SK-N-SH (cell line): ENCODE measurements at regions not wholly inside any gene's neighbourhood (a gene's known extent, or its start where the extent isn't known, plus 50 kb on each side); places are given as distances from the start of the nearest gene placed in this dataset.

Experiments
- CTCF ChIA-PET: fragments of 300-600, 350-600 bp; formaldehyde crosslinking; extraction: SDS; loops from one replicate; lab custom pipeline; 2021; lab: Yijun Ruan, JAX
- POLR2A ChIA-PET: fragments of 350-600 bp; sonication (Branson Sonifier 250); formaldehyde crosslinking; extraction: SDS; loops from one replicate; lab custom pipeline; 2020; ENCODE audit warnings: antibody characterized with exemption, inconsistent platforms; lab: Yijun Ruan, JAX
- DNase-seq: peaks from one replicate; pipeline ENCODE4 v3.0.0; 2012
- H2AFZ ChIP-seq: fragments of 200-600 bp; sonication (generic); 2 replicates; pipeline ENCODE4 v1.8.1; 2016; ENCODE audit warnings: antibody characterized with exemption, mild to moderate bottlenecking, low read depth
- H3F3A ChIP-seq: fragments of 200-600 bp; sonication (generic); replicated peaks from 2 replicates; pipeline ENCODE3; 2016; ENCODE audit warnings: antibody characterized with exemption, mild to moderate bottlenecking; ENCODE audit not compliant: insufficient read depth
- H3K27ac ChIP-seq, 2 experiments: fragments of 200-500 bp in 1 of 2; fragments of 200-600 bp in 1 of 2; sonication (Bioruptor generic) in 1 of 2; sonication (generic), shearing (Covaris generic) in 1 of 2; 2 replicates each; pipeline versions ENCODE4 v1.5.1 to v1.6.1; 2014 to 2016; ENCODE audit warnings: low read depth in 2 of 2, inconsistent platforms in 1 of 2, low read length in 1 of 2, mild to moderate bottlenecking in 1 of 2, mixed read lengths in 1 of 2
- H3K27me3 ChIP-seq: fragments of 200-600 bp; sonication (generic), shearing (Covaris generic); 2 replicates; pipeline ENCODE4 v1.6.1; 2016; ENCODE audit warnings: mixed run types; ENCODE audit not compliant: insufficient read depth
- H3K36me3 ChIP-seq, 2 experiments: fragments of 200-500 bp in 1 of 2; fragments of 200-600 bp in 1 of 2; sonication (Bioruptor generic) in 1 of 2; sonication (generic) in 1 of 2; replicated peaks in 1 of 2; 2 replicates each; pipeline versions ENCODE3 to v1.5.1; 2014 to 2016; ENCODE audit warnings: low read length in 1 of 2, mild to moderate bottlenecking in 1 of 2; ENCODE audit not compliant: insufficient read depth in 2 of 2, control insufficient read depth in 1 of 2
- H3K4me1 ChIP-seq, 2 experiments: fragments of 200-500 bp in 1 of 2; fragments of 200-600 bp in 1 of 2; sonication (Bioruptor generic) in 1 of 2; sonication (generic), shearing (Covaris generic) in 1 of 2; 2 replicates each; pipeline versions ENCODE4 v1.5.1 to v1.6.1; 2014 to 2016; ENCODE audit warnings: low read depth in 1 of 2, low read length in 1 of 2, mixed run types in 1 of 2; ENCODE audit not compliant: insufficient read depth in 2 of 2, control insufficient read depth in 1 of 2
- H3K4me2 ChIP-seq: fragments of 200-600 bp; sonication (generic), shearing (Covaris generic); 2 replicates; pipeline ENCODE4 v1.6.1; 2017; ENCODE audit warnings: mixed run types
- H3K4me3 ChIP-seq, 2 experiments: fragments of 200-500 bp in 1 of 2; fragments of 200-600 bp in 1 of 2; sonication (Bioruptor generic) in 1 of 2; sonication (generic), shearing (Covaris generic) in 1 of 2; 2 replicates each; pipeline versions ENCODE4 v1.5.1 to v1.8.1; 2014 to 2016; ENCODE audit warnings: low read depth in 2 of 2, inconsistent platforms in 1 of 2, low read length in 1 of 2, mild to moderate bottlenecking in 1 of 2, mixed read lengths in 1 of 2, moderate library complexity in 1 of 2
- H3K79me2 ChIP-seq: fragments of 200-600 bp; sonication (generic); 2 replicates; pipeline ENCODE4 v1.8.1; 2017; ENCODE audit warnings: mild to moderate bottlenecking; ENCODE audit not compliant: insufficient read depth
- H3K9ac ChIP-seq: fragments of 200-600 bp; sonication (generic); 2 replicates; pipeline ENCODE4 v1.6.1; 2017; ENCODE audit warnings: mixed run types
- H3K9me2 ChIP-seq: fragments of 200-600 bp; sonication (generic); 2 replicates; pipeline ENCODE4 v1.6.1; 2017; ENCODE audit warnings: mixed run types
- H3K9me3 ChIP-seq: fragments of 200-600 bp; sonication (generic); 2 replicates; pipeline ENCODE4 v1.6.1; 2017; ENCODE audit warnings: mixed run types, mild to moderate bottlenecking, moderate library complexity
- H4K20me1 ChIP-seq: fragments of 200-600 bp; sonication (generic); 2 replicates; pipeline ENCODE4 v1.6.1; 2017; ENCODE audit warnings: mild to moderate bottlenecking, mixed run types; ENCODE audit not compliant: insufficient read depth
- CTCF ChIP-seq: fragments of 200-600 bp; sonication (generic); IDR thresholded peaks from 2 replicates; pipeline ENCODE4 v1.6.1; 2017; ENCODE audit warnings: antibody characterized with exemption, mild to moderate bottlenecking, moderate library complexity
- ELF1 ChIP-seq: IDR thresholded peaks from 2 replicates; pipeline ENCODE4 v1.4.0; 2012
- EP300 ChIP-seq, 2 experiments: IDR thresholded peaks; 2 replicates each; pipeline versions ENCODE4 v1.4.0 to v1.6.1; 2012; ENCODE audit warnings: borderline replicate concordance in 1 of 2, low read depth in 1 of 2, low read length in 1 of 2
- EZH2phosphoT487 ChIP-seq: fragments of 200-600 bp; sonication (generic); IDR thresholded peaks from 2 replicates; pipeline ENCODE4 v1.6.1; 2017; ENCODE audit warnings: low read depth, mixed run types, mild to moderate bottlenecking, antibody characterized with exemption, moderate library complexity, borderline replicate concordance
- FOSL2 ChIP-seq: IDR thresholded peaks from 2 replicates; pipeline ENCODE4 v1.4.0; 2012; ENCODE audit warnings: low read depth, mild to moderate bottlenecking, moderate library complexity, borderline replicate concordance
- FOXM1 ChIP-seq: IDR thresholded peaks from 2 replicates; pipeline ENCODE4 v1.4.0; 2012; ENCODE audit warnings: low read depth, mild to moderate bottlenecking
- GATA2 ChIP-seq: sonication (generic); formaldehyde crosslinking; IDR thresholded peaks from 2 replicates; pipeline ENCODE4 v1.5.0; 2020; ENCODE audit warnings: mild to moderate bottlenecking, missing genetic modification reagents
- JUND ChIP-seq: IDR thresholded peaks from 2 replicates; pipeline ENCODE4 v1.4.0; 2012
- MAX ChIP-seq: IDR thresholded peaks from 2 replicates; pipeline ENCODE4 v1.4.0; 2012; ENCODE audit warnings: low read depth
- MXI1 ChIP-seq: IDR thresholded peaks from 2 replicates; pipeline ENCODE4 v1.6.1; 2012; ENCODE audit warnings: mild to moderate bottlenecking, low read depth, low read length, improper control_type of control experiment
- RAD21 ChIP-seq: IDR thresholded peaks from 2 replicates; pipeline ENCODE4 v1.6.1; 2012; ENCODE audit warnings: mild to moderate bottlenecking, low read length
- RCOR1 ChIP-seq: fragments of 150-350 bp; IDR thresholded peaks from 2 replicates; pipeline ENCODE4 v1.6.1; 2017; ENCODE audit warnings: antibody characterized with exemption, low read length
- SIN3A ChIP-seq: IDR thresholded peaks from 2 replicates; pipeline ENCODE4 v1.6.1; 2012; ENCODE audit warnings: low read depth, mild to moderate bottlenecking, low read length, moderate library complexity, borderline replicate concordance
- SMC3 ChIP-seq: IDR thresholded peaks from 2 replicates; pipeline ENCODE4 v1.6.1; 2012; ENCODE audit warnings: low read depth, low read length, improper control_type of control experiment
- TAF1 ChIP-seq: IDR thresholded peaks from 2 replicates; pipeline ENCODE4 v1.6.1; 2012; ENCODE audit warnings: low read depth, mild to moderate bottlenecking, low read length, moderate library complexity, borderline replicate concordance
- TCF12 ChIP-seq: IDR thresholded peaks from 2 replicates; pipeline ENCODE4 v1.4.0; 2012
- USF2 ChIP-seq: fragments of 150-350 bp; IDR thresholded peaks from 2 replicates; pipeline ENCODE4 v1.6.1; 2017; ENCODE audit warnings: antibody characterized with exemption, low read length, low read depth, borderline replicate concordance
- ZBTB33 ChIP-seq: IDR thresholded peaks from 2 replicates; pipeline ENCODE4 v1.4.0; 2012; ENCODE audit warnings: low read depth, borderline replicate concordance
- WGBS: methylation state at CpG from one replicate; pipeline ENCODE4 v1.1.6; 2017; ENCODE audit warnings: low lambda C conversion rate; 5-methylcytosine and 5-hydroxymethylcytosine counted together

GRCh38 chr5:117435203-117435602, 860.6 kb upstream of the SEMA6A start:
- no peak for TF ChIP-seq TAF1
- no peak for TF ChIP-seq MAX
- no peak for TF ChIP-seq FOXM1
- no peak for TF ChIP-seq FOSL2
- no peak for TF ChIP-seq GATA2 (CRISPR knock-in tag)
- H3K27ac ChIP-seq, result no peak overlapping the region
- CTCF ChIA-PET, result interaction anchor here (0.9 to 1.4 kb wide), 2 partner anchors 19 to 1298 kb away, joined by 3 to 9 read pairs; no protein-coding TSS in a partner anchor
- POLR2A ChIA-PET, result no interaction called here
- no peak overlapping the region for H3K9ac ChIP-seq
- H3K4me2 ChIP-seq, result no peak overlapping the region
- no peaks in the 10 kb centered on the region for H3K36me3 ChIP-seq
- no peak overlapping the region for H3K4me3 ChIP-seq
- no peaks in the 10 kb centered on the region for H3K27me3 ChIP-seq
- H2AFZ ChIP-seq, result no peak overlapping the region
- H3K9me3 ChIP-seq, result no peaks in the 10 kb centered on the region
- 25% methylated on average over 2 of the region's 2 CpGs for WGBS
- no peak for DNase-seq
- H3K4me1 ChIP-seq, result no peaks in the 10 kb centered on the region
- H3K79me2 ChIP-seq, result no peaks in the 10 kb centered on the region
- no peaks in the 10 kb centered on the region for H3F3A ChIP-seq
- H3K9me2 ChIP-seq, result no peaks in the 10 kb centered on the region
- no peaks in the 10 kb centered on the region for H4K20me1 ChIP-seq

GRCh38 chr5:117434254-117434653, 859.6 kb upstream of the SEMA6A start:
- H3K4me1 ChIP-seq, result no peaks in the 10 kb centered on the region
- no peaks in the 10 kb centered on the region for H3K27me3 ChIP-seq
- TF ChIP-seq TCF12, result no peak
- no peak overlapping the region for H3K27ac ChIP-seq
- H4K20me1 ChIP-seq, result no peaks in the 10 kb centered on the region
- no peaks in the 10 kb centered on the region for H3K9me2 ChIP-seq
- H3F3A ChIP-seq, result no peaks in the 10 kb centered on the region
- H3K36me3 ChIP-seq, result no peaks in the 10 kb centered on the region
- ChIA-PET CTCF (interaction anchor here (0.8 to 1.4 kb wide), 2 partner anchors 20 to 21 kb away, joined by 3 to 9 read pairs; no protein-coding TSS in a partner anchor), POLR2A (no interaction called here)
- H3K4me2 ChIP-seq, result no peak overlapping the region
- H3K79me2 ChIP-seq, result no peaks in the 10 kb centered on the region
- no peak overlapping the region for H3K4me3 ChIP-seq
- H3K9me3 ChIP-seq, result no peaks in the 10 kb centered on the region
- DNase-seq, result no peak
- no peak overlapping the region for H3K9ac ChIP-seq
- no peak overlapping the region for H2AFZ ChIP-seq

- H3K79me2 ChIP-seq, result no peaks in the 10 kb centered on the region
- POLR2A ChIA-PET, result no interaction called here
- TF ChIP-seq RCOR1 (no peak), JUND (no peak), EP300 (IDR thresholded peaks at IDR 0.05; ENCODE audit: borderline replicate concordance in 1 of 2, low read depth in 1 of 2, low read length in 1 of 2) (no peak), FOSL2 (no peak), MXI1 (no peak), ZBTB33 (no peak), ELF1 (no peak), EZH2phosphoT487 (no peak), CTCF (no peak), TCF12 (no peak), SMC3 (no peak), SIN3A (no peak), USF2 (no peak), RAD21 (no peak)
Observed at GRCh38 chr5:117433818-117434217, 859.2 kb upstream of the SEMA6A start.

More at GRCh38 chr5:117433818-117434217, 859.2 kb upstream of the SEMA6A start:
- H3K36me3 ChIP-seq, result no peaks in the 10 kb centered on the region
- 16% methylated on average over 1 of the region's 1 CpG for WGBS
- H3K4me2 ChIP-seq, result no peak overlapping the region
- H3K9ac ChIP-seq, result no peak overlapping the region
- H2AFZ ChIP-seq, result no peak overlapping the region
- H3K9me3 ChIP-seq, result no peaks in the 10 kb centered on the region
- H4K20me1 ChIP-seq, result no peaks in the 10 kb centered on the region
- CTCF ChIA-PET, result interaction anchor here (0.7 to 0.8 kb wide), 2 partner anchors 21 to 1049 kb away, joined by 3 read pairs; no protein-coding TSS in a partner anchor
- DNase-seq, result no peak
- H3K4me1 ChIP-seq, result no peaks in the 10 kb centered on the region
- no peaks in the 10 kb centered on the region for H3K9me2 ChIP-seq
- no peak overlapping the region for H3K27ac ChIP-seq
- no peak overlapping the region for H3K4me3 ChIP-seq
- H3F3A ChIP-seq, result no peaks in the 10 kb centered on the region
- no peaks in the 10 kb centered on the region for H3K27me3 ChIP-seq
